Endothelial cell of umbilical vein (primary cell): ENCODE measurements at regions not wholly inside any gene's neighbourhood (a gene's known extent, or its start where the extent isn't known, plus 50 kb on each side); places are given as distances from the start of the nearest gene placed in this dataset.

Source experiments
- BruUV-seq: library from RNA; stranded (reverse); fragments of 400-500 nt; replicated peaks from 2 replicates; lab custom pipeline; 2021; lab: Mats Ljungman, UMichigan
- CTCF ChIA-PET: fragments of 300-600, 350-600 bp; sonication (Branson Sonifier 250); formaldehyde crosslinking; loops from one replicate; lab custom pipeline; 2021; ENCODE audit warnings: antibody characterized with exemption, inconsistent platforms; lab: Charles Lee
- POLR2A ChIA-PET: fragments of 300-600, 350-600 bp; sonication (Branson Sonifier 250); formaldehyde crosslinking; loops from one replicate; lab custom pipeline; 2021; ENCODE audit warnings: antibody characterized with exemption, inconsistent platforms; lab: Charles Lee
- DNase-seq: peaks from one replicate; pipeline ENCODE4 v3.0.0-alpha.2; 2011; ENCODE audit warnings: low read depth, low spot score
- FAIRE-seq: peaks from 2 replicates; lab custom pipeline; 2011; peaks lifted over from hg19 to GRCh38; lab: Jason Lieb, UNC
- H2AFZ ChIP-seq: 2 replicates; pipeline ENCODE4 v1.6.0; 2012; ENCODE audit warnings: low read depth, low read length, control low read depth, inconsistent platforms
- H3K27ac ChIP-seq: 2 replicates; pipeline ENCODE4 v1.5.1; 2011; ENCODE audit warnings: low read depth, mild to moderate bottlenecking, control low read depth, low read length, moderate library complexity; ENCODE audit not compliant: insufficient read depth
- H3K27me3 ChIP-seq, 2 experiments: 2 replicates each; pipeline versions ENCODE4 v1.6.0 to v1.6.1; 2011; ENCODE audit warnings: low read length in 2 of 2, mixed read lengths in 1 of 2; ENCODE audit not compliant: control insufficient read depth in 2 of 2, insufficient read depth in 2 of 2
- H3K36me3 ChIP-seq, 2 experiments: 2 replicates in 1 of 2; 3 replicates in 1 of 2; pipeline ENCODE4 v1.5.1; 2011; ENCODE audit warnings: low read length in 2 of 2, mild to moderate bottlenecking in 1 of 2, moderate library complexity in 1 of 2; ENCODE audit not compliant: control insufficient read depth in 2 of 2, insufficient read depth in 2 of 2; ENCODE audit errors: extremely low read depth in 1 of 2
- H3K4me1 ChIP-seq: 3 replicates; pipeline ENCODE4 v1.5.1; 2011; ENCODE audit warnings: mild to moderate bottlenecking, low read length; ENCODE audit not compliant: control insufficient read depth, insufficient read depth; ENCODE audit errors: extremely low read depth
- H3K4me2 ChIP-seq: 2 replicates; pipeline ENCODE4 v1.6.1; 2011; ENCODE audit warnings: low read length, control low read depth, mixed read lengths; ENCODE audit not compliant: insufficient read depth
- H3K4me3 ChIP-seq, 3 experiments: fragments of 200-600 bp in 1 of 3; sonication (generic), shearing (Covaris generic) in 1 of 3; replicated peaks in 1 of 3; 2 replicates each; pipeline ENCODE4 v1.5.1; 2011 to 2016; ENCODE audit warnings: control low read depth in 3 of 3, low read length in 3 of 3, mild to moderate bottlenecking in 2 of 3, inconsistent platforms in 1 of 3, low read depth in 1 of 3, moderate library complexity in 1 of 3; ENCODE audit not compliant: insufficient read depth in 1 of 3
- H3K79me2 ChIP-seq: 2 replicates; pipeline ENCODE4 v1.6.0; 2012; ENCODE audit warnings: low read length, inconsistent platforms; ENCODE audit not compliant: control insufficient read depth, insufficient read depth
- H3K9ac ChIP-seq: replicated peaks from 2 replicates; pipeline ENCODE3; 2011; ENCODE audit warnings: low read length, control low read depth; ENCODE audit not compliant: insufficient read depth; ENCODE audit errors: extremely low read depth
- H3K9me1 ChIP-seq: replicated peaks from 3 replicates; pipeline ENCODE4 v1.6.0; 2011; ENCODE audit warnings: mild to moderate bottlenecking, low read length; ENCODE audit not compliant: control insufficient read depth, insufficient read depth; ENCODE audit errors: extremely low read depth
- H3K9me3 ChIP-seq: replicated peaks from 2 replicates; pipeline ENCODE4 v1.5.1; 2012; ENCODE audit warnings: low read length, inconsistent platforms; ENCODE audit not compliant: control insufficient read depth, insufficient read depth
- H4K20me1 ChIP-seq: replicated peaks from 2 replicates; pipeline ENCODE3; 2011; ENCODE audit warnings: mild to moderate bottlenecking, low read length; ENCODE audit not compliant: control insufficient read depth, insufficient read depth; ENCODE audit errors: extremely low read depth
- CTCF ChIP-seq, 2 donors: IDR thresholded peaks; 1 replicate in 1 of 2; 2 replicates in 1 of 2; pipeline ENCODE4 v1.5.1; 2011; ENCODE audit warnings: low read length in 2 of 2, mild to moderate bottlenecking in 2 of 2, moderate library complexity in 2 of 2, control low read depth in 1 of 2, inconsistent platforms in 1 of 2, low read depth in 1 of 2; ENCODE audit not compliant: insufficient read depth in 1 of 2; ENCODE audit errors: extremely low read depth in 1 of 2
- EZH2 ChIP-seq: IDR thresholded peaks from 2 replicates; pipeline ENCODE4 v1.6.1; 2012; ENCODE audit warnings: borderline replicate concordance, low read depth, mild to moderate bottlenecking, moderate library complexity, low read length, inconsistent platforms; ENCODE audit not compliant: severe bottlenecking
- MAX ChIP-seq: IDR thresholded peaks from 2 replicates; pipeline ENCODE4 v1.6.1; 2011; ENCODE audit not compliant: insufficient read depth, insufficient read length
- MYC ChIP-seq: IDR thresholded peaks from one replicate; pipeline ENCODE4 v1.6.1; 2011; ENCODE audit warnings: mild to moderate bottlenecking, low read depth, low read length
- dilution Hi-C: fragments of 300-500 bp; cut with MboI; formaldehyde crosslinking; loops from one replicate; pipeline ENCODE4 v1.15.0; 2019; ENCODE audit warnings: low sequenced_read_pairs; ENCODE audit not compliant: extremely low pct_ligation_motif_present
- intact Hi-C: fragments of 100-400 bp; cut with micrococcal nuclease; formaldehyde crosslinking; loops from one replicate; pipeline ENCODE4 v1.10.0; 2022

GRCh38 chrX:25144043-25144940 is 128.5 kb upstream of the ARX start:
- Histone ChIP-seq H3K9me1 (no peaks in the 10 kb centered on the region), H3K27me3 (peaks cover 3 to 7% of the 10 kb centered on the region in 2 experiments), H4K20me1 (no peaks in the 10 kb centered on the region), H3K9me3 (no peaks in the 10 kb centered on the region), H2AFZ (no peak overlapping the region), H3K4me1 (no peaks in the 10 kb centered on the region), H3K79me2 (no peaks in the 10 kb centered on the region), H3K4me3 (no peak overlapping the region), H3K4me2 (peak overlapping the region; percentile 42), H3K9ac (no peak overlapping the region), H3K27ac (no peak overlapping the region), H3K36me3 (no peaks in the 10 kb centered on the region)
- peak; percentile 43 for DNase-seq
- intact Hi-C loops: loop anchor here (1.0 to 5.0 kb wide), 4 partner anchors 122 to 773 kb away; no protein-coding TSS in a partner anchor
- peak; percentile 42 for FAIRE-seq
- no peak for TF ChIP-seq MAX
- TF ChIP-seq CTCF (IDR thresholded peaks at IDR 0.05; ENCODE audit: extremely low read depth in 1 of 2, insufficient read depth in 1 of 2, low read depth in 1 of 2, low read length in 2 of 2): peak; percentile 47 to 61
- TF ChIP-seq MYC: no peak
- no peak for TF ChIP-seq EZH2
- BruUV-seq: no TSS peak
- ChIA-PET POLR2A (no interaction called here), CTCF (interaction anchor here (0.6 to 4.4 kb wide), 27 partner anchors 8 to 885 kb away, joined by 3 to 83 read pairs (median 4); no protein-coding TSS in a partner anchor)
- dilution Hi-C loops: no loop called here
